GM19467 (cell line): ENCODE measurements at regions not wholly inside any gene's neighbourhood (a gene's known extent, or its start where the extent isn't known, plus 50 kb on each side); places are given as distances from the start of the nearest gene placed in this dataset.
"Not testable (repeated sequence)": the region's sequence is repeated elsewhere in the genome, so short reads cannot be mapped to it uniquely, and the experiment has no call there.

Source experiments
- ATAC-seq: cut with Tn5 transposase; IDR thresholded peaks from one replicate; pipeline ENCODE4 v1.9.1; 2021; ENCODE audit warnings: mild to moderate bottlenecking, moderate library complexity; ENCODE audit not compliant: unreplicated experiment

GRCh38 chr17:45554479-45554878 is 64.0 kb upstream of the PLEKHM1 start:
- ATAC-seq: not testable (repeated sequence)

GRCh38 chr17:45558821-45559220 is 68.3 kb upstream of the PLEKHM1 start:
- not testable (repeated sequence) for ATAC-seq

- not testable (repeated sequence) for ATAC-seq
These were observed 72.3 kb upstream of the PLEKHM1 start for GRCh38 chr17:45562868-45563267.

GRCh38 chr17:45563283-45563682 is 72.8 kb upstream of the PLEKHM1 start:
- ATAC-seq: not testable (repeated sequence)

GRCh38 chr17:45568275-45568674 is 77.8 kb upstream of the PLEKHM1 start:
- not testable (repeated sequence) for ATAC-seq

- ATAC-seq: not testable (repeated sequence)
These were observed 82.8 kb upstream of the PLEKHM1 start for GRCh38 chr17:45573326-45573725.

- no peak for ATAC-seq
These were observed 83.6 kb upstream of the PLEKHM1 start for GRCh38 chr17:45573924-45574770.

GRCh38 chr17:45575126-45575885 is 84.8 kb upstream of the PLEKHM1 start:
- no peak for ATAC-seq

GRCh38 chr17:45576527-45577307 is 86.2 kb upstream of the PLEKHM1 start:
- not testable (repeated sequence) for ATAC-seq

GRCh38 chr17:45577571-45578279 is 87.2 kb upstream of the PLEKHM1 start:
- no peak for ATAC-seq

- no peak for ATAC-seq
These were observed 88.3 kb upstream of the PLEKHM1 start for GRCh38 chr17:45578516-45579455.

GRCh38 chr17:45579529-45580495 is 89.3 kb upstream of the PLEKHM1 start:
- no peak for ATAC-seq

GRCh38 chr17:45580924-45581323 is 90.4 kb upstream of the PLEKHM1 start:
- no peak for ATAC-seq

- no peak for ATAC-seq
These were observed 91.3 kb upstream of the PLEKHM1 start for GRCh38 chr17:45581860-45582259.

GRCh38 chr17:45584092-45585036 is 93.8 kb upstream of the PLEKHM1 start:
- ATAC-seq: peak; percentile 60

- ATAC-seq: peak; percentile 54
These were observed 94.7 kb upstream of the PLEKHM1 start for GRCh38 chr17:45585037-45585733.
